HL-60 (cell line): ENCODE measurements at regions not wholly inside any gene's neighbourhood (a gene's known extent, or its start where the extent isn't known, plus 50 kb on each side); places are given as distances from the start of the nearest gene placed in this dataset.

Experiments
- GABPA ChIP-seq: IDR thresholded peaks from 2 replicates; pipeline ENCODE4 v1.6.1; 2012; ENCODE audit warnings: low read depth
- POLR2AphosphoS5 ChIP-seq: IDR thresholded peaks from 2 replicates; pipeline ENCODE4 v1.6.1; 2012; ENCODE audit warnings: low read depth
- SPI1 ChIP-seq: IDR thresholded peaks from 2 replicates; pipeline ENCODE4 v1.6.1; 2012; ENCODE audit warnings: low read depth, mild to moderate bottlenecking, borderline replicate concordance
- TF ChIP-seq, protein P1 (sequence below): IDR thresholded peaks from one replicate; pipeline ENCODE4 v1.5.1; 2011; ENCODE audit warnings: low read length, control low read depth, inconsistent platforms; ENCODE audit not compliant: insufficient read depth
- TF ChIP-seq, protein P2 (sequence below): IDR thresholded peaks from 2 replicates; pipeline ENCODE4 v1.6.1; 2012; ENCODE audit warnings: low read depth; ENCODE audit not compliant: insufficient replicate concordance

DNA sequence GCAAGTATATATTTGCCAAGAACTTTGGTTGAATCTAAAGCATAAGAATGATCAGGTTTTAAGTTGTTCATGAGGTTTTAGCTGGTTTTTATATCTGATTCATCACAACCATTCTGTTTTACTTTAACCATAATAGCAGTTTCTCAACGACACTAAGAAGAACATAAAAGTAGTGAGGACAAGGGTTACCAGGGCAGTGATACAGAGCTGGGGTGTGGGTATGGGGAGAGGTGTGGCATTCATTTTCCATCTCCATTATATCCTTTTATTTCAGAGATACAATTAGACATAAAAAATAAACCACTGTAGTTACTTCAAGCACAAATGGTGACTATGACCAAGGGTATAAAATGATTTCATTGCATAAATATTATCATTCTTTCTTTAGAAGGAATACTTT, 149.8 kb upstream of the STEAP4 start:
- TF ChIP-seq, protein P1, sequence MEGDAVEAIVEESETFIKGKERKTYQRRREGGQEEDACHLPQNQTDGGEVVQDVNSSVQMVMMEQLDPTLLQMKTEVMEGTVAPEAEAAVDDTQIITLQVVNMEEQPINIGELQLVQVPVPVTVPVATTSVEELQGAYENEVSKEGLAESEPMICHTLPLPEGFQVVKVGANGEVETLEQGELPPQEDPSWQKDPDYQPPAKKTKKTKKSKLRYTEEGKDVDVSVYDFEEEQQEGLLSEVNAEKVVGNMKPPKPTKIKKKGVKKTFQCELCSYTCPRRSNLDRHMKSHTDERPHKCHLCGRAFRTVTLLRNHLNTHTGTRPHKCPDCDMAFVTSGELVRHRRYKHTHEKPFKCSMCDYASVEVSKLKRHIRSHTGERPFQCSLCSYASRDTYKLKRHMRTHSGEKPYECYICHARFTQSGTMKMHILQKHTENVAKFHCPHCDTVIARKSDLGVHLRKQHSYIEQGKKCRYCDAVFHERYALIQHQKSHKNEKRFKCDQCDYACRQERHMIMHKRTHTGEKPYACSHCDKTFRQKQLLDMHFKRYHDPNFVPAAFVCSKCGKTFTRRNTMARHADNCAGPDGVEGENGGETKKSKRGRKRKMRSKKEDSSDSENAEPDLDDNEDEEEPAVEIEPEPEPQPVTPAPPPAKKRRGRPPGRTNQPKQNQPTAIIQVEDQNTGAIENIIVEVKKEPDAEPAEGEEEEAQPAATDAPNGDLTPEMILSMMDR = no peak
- TF ChIP-seq GABPA (no peak), POLR2AphosphoS5 (no peak), SPI1 (no peak)
- TF ChIP-seq, protein P2, sequence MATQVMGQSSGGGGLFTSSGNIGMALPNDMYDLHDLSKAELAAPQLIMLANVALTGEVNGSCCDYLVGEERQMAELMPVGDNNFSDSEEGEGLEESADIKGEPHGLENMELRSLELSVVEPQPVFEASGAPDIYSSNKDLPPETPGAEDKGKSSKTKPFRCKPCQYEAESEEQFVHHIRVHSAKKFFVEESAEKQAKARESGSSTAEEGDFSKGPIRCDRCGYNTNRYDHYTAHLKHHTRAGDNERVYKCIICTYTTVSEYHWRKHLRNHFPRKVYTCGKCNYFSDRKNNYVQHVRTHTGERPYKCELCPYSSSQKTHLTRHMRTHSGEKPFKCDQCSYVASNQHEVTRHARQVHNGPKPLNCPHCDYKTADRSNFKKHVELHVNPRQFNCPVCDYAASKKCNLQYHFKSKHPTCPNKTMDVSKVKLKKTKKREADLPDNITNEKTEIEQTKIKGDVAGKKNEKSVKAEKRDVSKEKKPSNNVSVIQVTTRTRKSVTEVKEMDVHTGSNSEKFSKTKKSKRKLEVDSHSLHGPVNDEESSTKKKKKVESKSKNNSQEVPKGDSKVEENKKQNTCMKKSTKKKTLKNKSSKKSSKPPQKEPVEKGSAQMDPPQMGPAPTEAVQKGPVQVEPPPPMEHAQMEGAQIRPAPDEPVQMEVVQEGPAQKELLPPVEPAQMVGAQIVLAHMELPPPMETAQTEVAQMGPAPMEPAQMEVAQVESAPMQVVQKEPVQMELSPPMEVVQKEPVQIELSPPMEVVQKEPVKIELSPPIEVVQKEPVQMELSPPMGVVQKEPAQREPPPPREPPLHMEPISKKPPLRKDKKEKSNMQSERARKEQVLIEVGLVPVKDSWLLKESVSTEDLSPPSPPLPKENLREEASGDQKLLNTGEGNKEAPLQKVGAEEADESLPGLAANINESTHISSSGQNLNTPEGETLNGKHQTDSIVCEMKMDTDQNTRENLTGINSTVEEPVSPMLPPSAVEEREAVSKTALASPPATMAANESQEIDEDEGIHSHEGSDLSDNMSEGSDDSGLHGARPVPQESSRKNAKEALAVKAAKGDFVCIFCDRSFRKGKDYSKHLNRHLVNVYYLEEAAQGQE = no peak
